HepG2 (cell line): ENCODE measurements at regions not wholly inside any gene's neighbourhood (a gene's known extent, or its start where the extent isn't known, plus 50 kb on each side); places are given as distances from the start of the nearest gene placed in this dataset.

ENCODE experiments used
- BHLHE40 ChIP-seq: IDR thresholded peaks from 2 replicates; pipeline ENCODE4 v1.6.1; 2011; ENCODE audit warnings: low read length, improper control_type of control experiment
- CTCF ChIP-seq: sonication (generic); formaldehyde crosslinking; IDR thresholded peaks from 2 replicates; pipeline ENCODE4 v1.5.0; 2020; ENCODE audit warnings: mild to moderate bottlenecking, missing genetic modification reagents, moderate library complexity
- HDAC6 ChIP-seq: fragments of 200-600 bp; sonication (generic); IDR thresholded peaks from 2 replicates; pipeline ENCODE4 v1.7.0; 2017; ENCODE audit warnings: mild to moderate bottlenecking, antibody characterized with exemption, low read length, low read depth
- IRF9 ChIP-seq: sonication (generic); formaldehyde crosslinking; IDR thresholded peaks from 2 replicates; pipeline ENCODE4 v1.8.0; 2022; ENCODE audit warnings: missing genetic modification reagents, mild to moderate bottlenecking, borderline replicate concordance
- KAT8 ChIP-seq: IDR thresholded peaks from 2 replicates; pipeline ENCODE4 v1.6.1; 2016; ENCODE audit warnings: missing genetic modification reagents, missing compliant biosample characterization
- RFX5 ChIP-seq: IDR thresholded peaks from 2 replicates; pipeline ENCODE4 v1.6.1; 2011; ENCODE audit warnings: low read depth, low read length, improper control_type of control experiment
- SIN3B ChIP-seq: fragments of 150-350 bp; IDR thresholded peaks from 2 replicates; pipeline ENCODE4 v1.6.1; 2014; ENCODE audit warnings: low read length
- SNAI1 ChIP-seq: sonication (generic); formaldehyde crosslinking; IDR thresholded peaks from 2 replicates; pipeline ENCODE4 v1.5.0; 2020; ENCODE audit warnings: mild to moderate bottlenecking, missing genetic modification reagents, borderline replicate concordance
- ZMAT3 ChIP-seq: sonication (generic); formaldehyde crosslinking; conservative IDR thresholded peaks from 2 replicates; pipeline ENCODE4 v1.7.0; 2021; ENCODE audit warnings: missing genetic modification reagents
- ZNF138 ChIP-seq: sonication (generic); formaldehyde crosslinking; IDR thresholded peaks from 2 replicates; pipeline ENCODE4 v1.5.0; 2020; ENCODE audit warnings: mild to moderate bottlenecking, low read depth, missing genetic modification reagents
- ZNF253 ChIP-seq: sonication (generic); formaldehyde crosslinking; IDR thresholded peaks from 2 replicates; pipeline ENCODE4 v1.8.0; 2022; ENCODE audit warnings: mild to moderate bottlenecking, missing genetic modification reagents, borderline replicate concordance
- ZNF510 ChIP-seq: sonication (generic); formaldehyde crosslinking; IDR thresholded peaks from 2 replicates; pipeline ENCODE4 v1.4.0; 2020; ENCODE audit warnings: low read depth, mild to moderate bottlenecking, missing genetic modification reagents
- ZNF639 ChIP-seq: conservative IDR thresholded peaks from 2 replicates; pipeline ENCODE4 v1.6.1; 2018; ENCODE audit warnings: missing genetic modification reagents
- ZNF646 ChIP-seq: sonication (generic); formaldehyde crosslinking; IDR thresholded peaks from 2 replicates; pipeline ENCODE4 v1.9.0; 2021; ENCODE audit warnings: mild to moderate bottlenecking, missing genetic modification reagents

GRCh38 chr10:84718877-84719616 is 390.7 kb downstream of the CCSER2 start:
- no peak for TF ChIP-seq ZNF138 (CRISPR knock-in tag)
- no peak for TF ChIP-seq RFX5
- TF ChIP-seq CTCF (CRISPR knock-in tag): no peak
- TF ChIP-seq BHLHE40: no peak
- TF ChIP-seq SNAI1: no peak
- no peak for TF ChIP-seq SIN3B
- no peak for TF ChIP-seq ZNF639 (CRISPR knock-in tag)
- no peak for TF ChIP-seq KAT8 (CRISPR knock-in tag)
- TF ChIP-seq ZNF253 (CRISPR knock-in tag): no peak
- TF ChIP-seq ZMAT3 (CRISPR knock-in tag): no peak
- no peak for TF ChIP-seq IRF9
- no peak for TF ChIP-seq HDAC6
- no peak for TF ChIP-seq ZNF510 (CRISPR knock-in tag)
- TF ChIP-seq ZNF646 (CRISPR knock-in tag): no peak
